Erythroblast (primary cell): ENCODE measurements at regions not wholly inside any gene's neighbourhood (a gene's known extent, or its start where the extent isn't known, plus 50 kb on each side); places are given as distances from the start of the nearest gene placed in this dataset.

Experiments used
- DNase-seq, 2 experiments: peaks; one replicate each; lab custom pipeline; 2025; lab: John Stamatoyannopoulos, UW
- GATA1 ChIP-seq: IDR thresholded peaks from 2 replicates; pipeline ENCODE4 v1.6.1; 2011; ENCODE audit warnings: low read depth, mild to moderate bottlenecking, control low read depth, low read length, moderate library complexity
- POLR2A ChIP-seq: IDR thresholded peaks from 2 replicates; pipeline ENCODE4 v1.6.1; 2011; ENCODE audit warnings: mild to moderate bottlenecking, low read length

DNA sequence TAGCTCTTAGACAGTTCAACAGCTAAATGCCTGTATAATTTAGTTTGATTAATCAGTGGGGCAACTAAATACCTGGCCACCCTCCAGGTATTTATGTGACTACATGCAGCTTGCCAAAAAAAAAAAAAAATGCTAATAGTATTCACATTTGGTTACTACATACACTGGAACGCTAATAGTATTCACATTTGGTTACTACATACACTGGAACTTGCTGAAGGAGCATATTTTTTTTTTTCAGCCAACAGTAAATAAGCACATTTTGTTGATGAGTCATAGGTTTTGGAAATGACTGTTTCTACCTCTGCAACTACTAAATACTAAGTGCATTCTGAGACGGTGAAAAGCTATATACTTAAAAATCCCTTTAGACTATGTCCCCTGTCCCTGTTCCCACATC, 1172.3 kb downstream of the LRFN5 start:
- TF ChIP-seq GATA1: no peak
- TF ChIP-seq POLR2A: no peak
- no peak for DNase-seq

DNA sequence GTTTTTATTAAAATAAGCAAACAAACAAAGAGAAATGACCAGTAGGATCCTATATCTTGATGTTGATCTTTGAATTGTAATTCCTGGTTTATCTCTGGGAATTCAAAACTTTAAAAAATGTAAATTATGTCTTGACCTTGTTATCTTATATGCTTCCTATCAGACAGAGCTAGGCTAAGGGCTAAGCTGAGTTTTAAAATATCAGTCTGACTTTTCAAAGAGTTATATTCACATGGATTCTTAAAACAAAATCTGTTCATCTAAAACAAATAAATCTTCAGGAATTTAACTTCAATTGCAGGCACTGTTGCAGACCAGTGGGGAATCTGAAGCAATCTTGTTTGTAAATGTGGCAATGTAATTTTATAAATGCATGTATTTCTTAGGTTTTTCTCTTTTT, 1144.1 kb downstream of the LRFN5 start:
- no peak for TF ChIP-seq GATA1
- TF ChIP-seq POLR2A: no peak

DNA sequence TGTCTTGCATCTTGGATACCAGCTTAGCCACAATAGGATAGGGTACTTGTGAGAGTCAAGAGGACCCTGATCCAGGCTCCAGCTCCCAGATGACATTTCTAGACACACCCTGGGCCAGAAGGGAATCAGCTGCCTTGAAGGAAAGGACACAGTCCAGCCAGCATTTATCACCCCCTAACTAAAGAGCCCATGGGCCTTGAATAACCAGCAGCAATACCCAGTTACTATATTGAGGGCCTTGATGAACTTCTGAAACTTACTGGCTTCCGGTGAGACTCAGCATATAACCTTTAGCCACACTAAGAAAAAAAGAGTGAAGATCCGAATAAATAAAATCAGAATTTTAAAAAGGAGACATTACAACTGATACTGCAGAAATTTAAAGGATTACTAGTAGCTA, 1135.4 kb downstream of the LRFN5 start:
- TF ChIP-seq POLR2A (no peak), GATA1 (no peak)
- no peak for DNase-seq

More for the DNA sequence above, 1144.1 kb downstream of the LRFN5 start:
- no peak for DNase-seq

DNA sequence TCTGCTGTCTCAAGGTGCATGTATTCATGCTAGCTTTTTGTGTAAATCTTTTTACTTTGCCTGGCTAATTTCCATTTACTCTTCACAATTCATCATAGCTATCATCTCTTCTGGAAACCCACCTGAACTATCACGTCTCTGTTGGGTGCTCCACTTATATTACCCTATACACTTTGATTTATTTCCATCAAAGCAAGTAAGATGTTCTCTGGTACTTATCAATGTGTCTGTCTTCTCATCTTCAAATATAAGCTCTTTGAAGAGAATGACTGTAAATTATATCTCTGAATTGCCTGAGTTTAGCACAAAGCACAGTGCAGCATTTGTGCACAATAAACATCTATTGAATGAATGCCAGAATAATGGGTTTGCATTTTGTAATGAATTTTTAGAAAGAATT, 1129.7 kb downstream of the LRFN5 start:
- TF ChIP-seq POLR2A: no peak
- no peak for TF ChIP-seq GATA1
- no peak for DNase-seq

DNA sequence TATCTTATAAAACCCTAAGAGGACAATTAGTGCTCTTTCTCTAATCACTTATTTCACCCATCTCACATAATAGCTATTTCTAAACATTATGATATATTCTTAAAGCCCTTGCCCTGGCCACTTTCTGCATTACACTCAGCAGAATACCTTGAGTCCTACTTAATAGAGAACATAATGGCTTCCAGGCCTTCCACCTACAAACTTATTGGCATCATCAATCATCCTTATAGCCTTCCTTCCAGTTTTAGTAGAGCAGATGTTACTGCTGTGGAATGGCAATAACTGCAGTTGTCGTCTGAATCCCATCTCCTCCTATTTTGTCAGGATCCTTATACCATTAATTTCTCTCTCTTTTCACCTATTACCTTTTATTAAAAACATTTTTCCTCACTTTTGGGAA, 1127.4 kb downstream of the LRFN5 start:
- TF ChIP-seq POLR2A (no peak), GATA1 (no peak)
- DNase-seq: no peak

DNA sequence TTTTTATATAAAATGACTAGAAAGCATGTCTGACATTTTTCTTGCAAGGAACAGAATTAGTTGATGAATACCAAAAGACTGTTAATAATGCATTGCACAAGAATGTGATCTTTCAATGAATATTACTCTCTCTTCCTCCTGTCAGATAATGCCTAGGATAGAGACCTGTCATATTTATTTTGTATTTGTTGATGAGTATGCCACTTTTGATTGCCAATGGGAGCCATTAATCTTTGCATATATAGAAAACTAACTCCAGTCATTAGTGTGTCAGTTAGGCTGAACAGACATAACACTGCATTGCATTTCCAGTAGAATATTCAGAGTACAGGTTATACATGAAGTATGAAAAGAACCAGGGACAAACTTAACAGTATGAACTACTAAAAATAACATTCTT, 1125.3 kb downstream of the LRFN5 start:
- DNase-seq: no peak
- TF ChIP-seq GATA1: no peak
- TF ChIP-seq POLR2A: no peak

DNA sequence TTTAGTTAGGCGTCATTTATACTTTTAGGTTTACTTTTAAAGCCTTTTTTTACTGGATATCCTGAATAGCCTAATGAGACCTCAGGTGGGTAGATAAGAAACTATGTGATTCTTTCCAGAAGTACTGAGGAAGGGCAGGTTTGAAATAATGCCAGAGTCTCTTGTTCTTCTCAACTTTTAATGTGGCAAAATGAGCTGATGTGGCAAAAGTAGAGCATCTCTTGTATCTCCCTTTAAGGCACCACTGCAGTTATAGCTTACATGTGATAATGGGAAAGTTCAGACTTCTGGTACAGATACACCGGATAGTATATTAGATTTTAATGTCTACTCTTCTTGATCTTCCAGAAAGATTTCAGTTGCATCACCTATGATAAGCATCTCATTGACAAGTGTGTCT, 1124.8 kb downstream of the LRFN5 start:
- no peak for TF ChIP-seq POLR2A
- DNase-seq: no peak

DNA sequence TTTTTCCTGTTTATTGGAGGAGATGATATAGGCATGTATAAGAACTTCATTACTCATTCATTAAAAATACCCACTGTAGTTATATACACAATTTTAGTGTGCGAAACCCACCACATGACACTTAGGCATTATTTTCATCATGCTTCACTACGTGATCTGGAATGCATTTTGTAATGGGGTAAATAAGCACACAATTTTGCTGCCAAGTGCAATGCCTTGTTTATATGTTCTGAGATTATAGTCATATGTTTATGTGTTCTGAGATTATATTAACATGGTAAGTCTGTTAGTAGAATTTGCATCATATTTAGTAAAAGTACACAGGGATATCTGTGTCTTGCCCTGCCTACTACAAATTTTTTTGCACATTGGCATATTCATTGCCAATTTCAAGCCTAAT, 1123.0 kb downstream of the LRFN5 start:
- TF ChIP-seq GATA1 (no peak), POLR2A (no peak)
- no peak for DNase-seq

DNA sequence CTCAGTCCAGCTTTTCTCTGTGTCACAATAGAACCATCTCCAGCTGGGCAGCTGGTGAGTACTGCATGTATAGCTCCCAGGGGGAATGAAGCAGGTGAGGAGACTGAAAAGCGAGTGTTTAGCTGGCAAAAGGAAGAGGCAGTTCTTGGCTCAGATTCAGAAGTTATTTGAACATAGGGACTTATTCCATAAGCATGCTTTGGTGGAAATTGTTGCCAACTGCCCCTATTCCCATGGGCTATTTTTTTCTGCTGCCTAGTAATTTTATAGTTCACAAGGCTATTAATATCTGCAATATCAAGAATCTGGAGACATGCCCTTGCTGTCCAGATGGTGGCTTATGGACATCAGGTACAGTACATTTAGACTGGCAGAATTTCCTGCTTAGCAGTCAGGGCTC, 1112.7 kb downstream of the LRFN5 start:
- TF ChIP-seq POLR2A (no peak), GATA1 (no peak)
- DNase-seq: no peak

DNA sequence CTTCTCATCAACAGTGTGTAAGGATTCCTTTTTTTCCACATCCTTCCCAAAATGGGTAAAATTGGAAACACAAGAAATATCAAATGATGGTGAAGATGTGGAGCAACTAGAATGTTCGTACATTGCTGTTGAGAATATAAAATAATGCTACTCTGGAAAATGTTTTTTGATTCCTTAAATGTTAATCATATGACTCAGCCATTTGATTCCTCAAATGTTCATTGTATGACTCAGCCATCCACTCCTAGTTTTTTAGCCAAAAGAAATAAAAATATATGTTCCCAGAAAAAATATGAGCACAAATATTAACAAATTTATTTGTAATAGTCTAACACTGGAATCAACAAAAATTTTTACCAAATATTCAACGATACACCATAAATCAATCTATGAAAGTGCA, 1108.6 kb downstream of the LRFN5 start:
- DNase-seq: no peak
- no peak for TF ChIP-seq POLR2A
- no peak for TF ChIP-seq GATA1

DNA sequence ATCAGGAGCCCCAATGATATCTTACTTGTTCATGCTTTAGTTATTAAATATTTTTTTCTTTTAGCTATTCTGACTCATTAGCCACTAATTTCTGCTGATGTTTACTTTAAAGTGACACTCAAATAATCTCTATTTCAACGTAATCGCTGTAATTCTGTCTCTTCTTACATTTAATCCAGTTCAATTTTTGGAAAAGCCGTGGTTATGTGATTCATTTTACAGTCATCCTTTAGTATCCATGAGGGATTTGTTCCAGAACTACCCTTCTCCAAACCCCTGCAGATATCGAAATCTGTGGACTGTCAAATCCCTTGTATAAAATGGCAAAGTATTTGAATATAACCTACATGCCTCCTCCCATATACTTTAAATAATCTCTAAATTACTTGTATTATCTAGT, 1103.4 kb downstream of the LRFN5 start:
- no peak for DNase-seq
- TF ChIP-seq POLR2A (no peak), GATA1 (no peak)

DNA sequence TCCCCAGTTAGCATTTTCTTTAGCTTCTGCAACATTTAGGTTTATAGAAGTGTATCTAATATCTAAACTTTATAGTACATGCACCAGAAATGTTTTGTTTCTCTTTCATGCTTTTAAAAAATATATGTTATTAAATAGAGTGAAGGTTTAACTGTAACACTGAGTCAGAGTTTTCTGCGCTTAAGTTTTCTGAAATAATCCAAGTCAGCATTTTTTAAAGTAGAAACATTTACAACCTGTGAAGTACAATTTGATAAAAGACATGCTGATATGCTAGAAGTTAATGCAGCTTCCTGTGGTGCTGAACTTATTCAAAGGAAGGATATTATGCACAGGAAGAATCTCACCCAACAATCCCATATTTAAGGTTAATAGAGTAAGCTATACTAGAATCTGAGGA, 1096.8 kb downstream of the LRFN5 start:
- TF ChIP-seq POLR2A (no peak), GATA1 (no peak)
- DNase-seq: no peak

DNA sequence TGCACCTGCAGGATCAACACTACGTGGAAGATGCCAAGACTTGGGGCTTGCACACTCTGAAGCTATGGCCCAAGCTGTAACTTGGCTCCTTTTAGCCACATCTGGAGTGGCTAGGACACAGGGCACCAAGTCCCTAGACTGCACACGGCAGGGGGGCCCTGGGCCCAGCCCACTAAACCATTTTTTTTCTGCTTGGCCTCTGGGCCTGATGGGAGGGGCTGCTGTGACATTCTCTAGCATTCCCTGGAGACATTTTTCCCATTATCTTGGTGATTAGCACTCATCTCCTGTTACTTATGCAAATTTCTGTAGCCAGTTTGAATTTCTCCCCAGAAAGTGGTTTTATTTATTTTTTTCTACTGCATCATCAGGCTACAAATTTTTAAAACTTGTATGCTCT, 1080.7 kb downstream of the LRFN5 start:
- no peak for TF ChIP-seq GATA1
- TF ChIP-seq POLR2A: no peak
- DNase-seq: no peak

DNA sequence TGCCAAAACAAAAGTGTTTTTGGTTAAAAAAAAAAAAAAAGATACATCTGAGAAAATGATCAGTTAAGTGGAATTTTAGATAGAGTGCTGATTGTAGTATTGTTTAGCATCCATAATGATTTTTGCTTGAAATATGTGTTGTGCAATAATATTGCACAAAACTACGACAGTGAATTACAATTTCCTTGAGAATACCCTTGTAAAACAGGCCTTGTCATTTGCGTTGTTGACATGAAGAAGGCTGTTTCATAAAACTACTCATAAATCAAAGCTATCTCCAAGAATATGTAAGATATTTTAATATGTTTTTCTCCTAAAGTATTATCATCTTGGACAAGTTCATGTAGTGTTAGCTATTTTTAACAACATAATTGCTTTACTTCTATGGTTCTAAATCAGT, 1077.0 kb downstream of the LRFN5 start:
- no peak for DNase-seq
- TF ChIP-seq POLR2A: no peak
- no peak for TF ChIP-seq GATA1

DNA sequence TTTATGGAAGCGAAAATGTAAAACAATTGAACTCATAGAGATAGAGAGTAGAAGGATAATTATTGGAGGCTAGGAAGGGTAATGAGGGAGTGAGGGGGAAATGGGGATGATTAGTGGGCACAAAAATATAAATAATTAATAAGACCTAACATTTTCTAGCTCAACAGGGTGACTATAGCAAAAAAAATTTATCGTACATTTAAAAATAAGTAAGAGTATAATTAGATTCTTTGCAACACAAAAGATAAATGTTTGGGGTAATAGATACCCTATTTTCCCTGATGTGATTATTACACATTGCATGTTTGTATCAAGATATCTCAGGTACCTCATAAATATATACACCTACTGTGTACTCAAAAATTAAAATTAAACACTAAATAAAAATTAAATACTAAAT, 1070.0 kb downstream of the LRFN5 start:
- no peak for DNase-seq
- TF ChIP-seq POLR2A (no peak), GATA1 (no peak)

DNA sequence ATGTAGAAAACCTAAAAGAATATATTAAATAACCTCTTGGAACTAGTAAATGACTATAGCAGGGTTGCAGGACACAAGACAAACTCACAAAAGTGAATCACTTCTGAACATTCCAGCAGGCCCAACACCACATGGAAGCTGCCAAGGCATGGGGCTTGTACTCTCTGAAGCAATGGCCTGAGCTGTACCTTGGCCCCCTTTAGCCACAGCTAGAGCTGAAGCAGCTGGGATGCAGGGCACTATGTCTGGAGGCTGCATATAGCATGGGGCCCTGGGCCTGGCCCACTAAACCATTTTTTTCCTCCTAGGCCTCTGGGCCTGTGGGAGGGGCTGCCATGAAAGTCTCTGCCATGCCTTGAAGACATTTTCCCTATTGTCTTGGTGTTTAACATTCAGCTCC, 1067.3 kb downstream of the LRFN5 start:
- no peak for TF ChIP-seq GATA1
- TF ChIP-seq POLR2A: no peak
- no peak for DNase-seq
